Gastrocnemius medialis (tissue), 4 donors: ENCODE measurements at regions not wholly inside any gene's neighbourhood (a gene's known extent, or its start where the extent isn't known, plus 50 kb on each side); places are given as distances from the start of the nearest gene placed in this dataset.
"Not testable (repeated sequence)": the region's sequence is repeated elsewhere in the genome, so short reads cannot be mapped to it uniquely, and the experiment has no call there.

Experiments used
- ATAC-seq, 2 donors: fragments of 150-250 bp; one replicate each; pipeline ENCODE4 v1.9.1; 2016
- DNase-seq, 2 donors: peaks; one replicate each; pipeline ENCODE4 v3.0.0-alpha.2; 2019
- H3K27ac ChIP-seq, 4 donors: fragments of 200-600 bp; sonication (generic); 1 replicate in 1 of 4; 2 replicates in 3 of 4; pipeline ENCODE4 v1.5.1; 2016 to 2018; ENCODE audit warnings: mild to moderate bottlenecking in 2 of 4, moderate library complexity in 1 of 4
- H3K27me3 ChIP-seq, 3 donors: fragments of 200-600 bp; sonication (generic) in 2 of 3; 1 replicate in 1 of 3; 2 replicates in 2 of 3; pipeline versions ENCODE4 v1.5.1 to v1.6.0; 2016 to 2019; ENCODE audit warnings: mild to moderate bottlenecking in 1 of 3, moderate library complexity in 1 of 3
- H3K36me3 ChIP-seq, 2 donors: fragments of 200-600 bp; sonication (generic) in 1 of 2; one replicate each; pipeline ENCODE4 v1.5.1; 2017 to 2018
- H3K4me1 ChIP-seq, 2 donors: fragments of 200-600 bp; sonication (generic) in 1 of 2; one replicate each; pipeline ENCODE4 v1.5.1; 2016 to 2017; ENCODE audit warnings: mild to moderate bottlenecking in 2 of 2
- H3K4me3 ChIP-seq, 4 donors: fragments of 200-600 bp; sonication (generic) in 3 of 4; 1 replicate in 1 of 4; 2 replicates in 3 of 4; pipeline ENCODE4 v1.5.1; 2016 to 2019; ENCODE audit warnings: mild to moderate bottlenecking in 2 of 4
- H3K9me3 ChIP-seq, 3 donors: fragments of 200-600 bp; sonication (generic) in 2 of 3; 1 replicate in 1 of 3; 2 replicates in 2 of 3; pipeline ENCODE4 v1.5.1; 2016 to 2019
- POLR2A ChIP-seq, 2 donors: fragments of 450-650 bp; IDR thresholded peaks; one replicate each; pipeline ENCODE4 v1.6.1; 2017; ENCODE audit warnings: antibody characterized with exemption in 2 of 2, mild to moderate bottlenecking in 2 of 2, moderate library complexity in 2 of 2
- in situ Hi-C, 4 donors: fragments of 200-750 bp; cut with MboI; loops; one replicate each; pipeline versions ENCODE4 v1.15.0 to v1.8.0; 2017; ENCODE audit warnings: low sequenced_read_pairs in 4 of 4
- intact Hi-C: fragments of 100-400 bp; cut with DNase I; formaldehyde crosslinking; loops from one replicate; pipeline ENCODE4 v1.15.1; 2023; ENCODE audit warnings: low total_unique reads
- TF ChIP-seq, protein P1 (sequence below), 5 experiments: fragments of 450-650 bp in 3 of 5; fragments of 200-600 bp in 2 of 5; sonication (generic) in 2 of 5; IDR thresholded peaks in 4 of 5; conservative IDR thresholded peaks in 1 of 5; 1 replicate in 4 of 5; 2 replicates in 1 of 5; pipeline ENCODE4 v1.5.1; 2016 to 2019; ENCODE audit warnings: antibody characterized with exemption in 5 of 5, mild to moderate bottlenecking in 3 of 5, moderate library complexity in 3 of 5

DNA sequence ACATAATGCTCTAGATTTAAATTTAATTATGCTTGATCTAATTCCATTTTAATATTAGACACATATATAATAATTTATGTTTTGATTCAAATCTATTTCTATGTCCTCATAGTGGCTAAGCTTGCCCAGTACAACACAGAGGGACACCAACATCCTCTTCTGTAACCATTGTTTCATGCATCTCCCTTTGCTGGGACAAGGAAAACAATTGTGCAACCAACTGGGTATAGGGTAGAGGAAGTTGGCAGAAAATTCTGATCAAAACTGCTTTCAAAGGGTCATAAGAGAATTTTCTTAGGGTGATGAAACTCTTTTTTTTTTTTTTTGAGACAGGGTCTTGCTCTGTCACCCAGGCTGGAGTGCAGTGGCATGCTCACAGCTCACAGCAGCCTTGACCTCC lies 121.4 kb upstream of the SGO1 start:
- ATAC-seq (no peak), DNase-seq (no peak)
- in situ Hi-C loops (no loop called here), intact Hi-C loops (no loop called here)
- no peaks in the 10 kb centered on the region for H3K9me3 ChIP-seq
- no peak overlapping the region for H3K27ac ChIP-seq
- no peak overlapping the region for H3K4me3 ChIP-seq
- no peaks in the 10 kb centered on the region for H3K36me3 ChIP-seq
- no peaks in the 10 kb centered on the region for H3K27me3 ChIP-seq
- TF ChIP-seq, protein P1, sequence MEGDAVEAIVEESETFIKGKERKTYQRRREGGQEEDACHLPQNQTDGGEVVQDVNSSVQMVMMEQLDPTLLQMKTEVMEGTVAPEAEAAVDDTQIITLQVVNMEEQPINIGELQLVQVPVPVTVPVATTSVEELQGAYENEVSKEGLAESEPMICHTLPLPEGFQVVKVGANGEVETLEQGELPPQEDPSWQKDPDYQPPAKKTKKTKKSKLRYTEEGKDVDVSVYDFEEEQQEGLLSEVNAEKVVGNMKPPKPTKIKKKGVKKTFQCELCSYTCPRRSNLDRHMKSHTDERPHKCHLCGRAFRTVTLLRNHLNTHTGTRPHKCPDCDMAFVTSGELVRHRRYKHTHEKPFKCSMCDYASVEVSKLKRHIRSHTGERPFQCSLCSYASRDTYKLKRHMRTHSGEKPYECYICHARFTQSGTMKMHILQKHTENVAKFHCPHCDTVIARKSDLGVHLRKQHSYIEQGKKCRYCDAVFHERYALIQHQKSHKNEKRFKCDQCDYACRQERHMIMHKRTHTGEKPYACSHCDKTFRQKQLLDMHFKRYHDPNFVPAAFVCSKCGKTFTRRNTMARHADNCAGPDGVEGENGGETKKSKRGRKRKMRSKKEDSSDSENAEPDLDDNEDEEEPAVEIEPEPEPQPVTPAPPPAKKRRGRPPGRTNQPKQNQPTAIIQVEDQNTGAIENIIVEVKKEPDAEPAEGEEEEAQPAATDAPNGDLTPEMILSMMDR (IDR thresholded peaks at IDR 0.05 in 4 of 5, conservative IDR thresholded peaks at IDR 0.05 in 1 of 5): no peak
- TF ChIP-seq POLR2A (IDR thresholded peaks at IDR 0.05): no peak
- H3K4me1 ChIP-seq: no peaks in the 10 kb centered on the region

DNA sequence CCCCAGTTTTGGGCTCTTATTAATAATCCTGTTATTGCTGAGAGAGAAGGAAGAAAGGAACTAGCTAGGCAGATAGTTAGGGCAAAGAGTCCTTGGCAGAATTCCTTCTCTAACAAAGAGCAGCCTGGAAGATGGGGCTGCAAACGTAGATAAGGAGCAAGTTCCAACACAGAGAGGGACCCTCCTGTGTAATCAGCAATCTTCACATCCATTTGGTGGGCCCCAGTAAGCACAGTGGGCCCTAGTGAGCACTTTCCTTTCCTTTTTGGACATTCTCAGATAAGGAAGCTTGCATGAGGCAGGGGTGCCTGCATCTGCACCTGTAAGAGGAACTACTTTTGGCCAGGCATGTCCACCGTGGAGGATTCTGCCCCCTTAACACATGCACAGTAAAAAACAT lies 119.6 kb upstream of the SGO1 start:
- no peak overlapping the region for H3K4me3 ChIP-seq
- intact Hi-C loops: no loop called here
- TF ChIP-seq, protein P1 (IDR thresholded peaks at IDR 0.05 in 4 of 5, conservative IDR thresholded peaks at IDR 0.05 in 1 of 5): no peak
- TF ChIP-seq POLR2A (IDR thresholded peaks at IDR 0.05): no peak

DNA sequence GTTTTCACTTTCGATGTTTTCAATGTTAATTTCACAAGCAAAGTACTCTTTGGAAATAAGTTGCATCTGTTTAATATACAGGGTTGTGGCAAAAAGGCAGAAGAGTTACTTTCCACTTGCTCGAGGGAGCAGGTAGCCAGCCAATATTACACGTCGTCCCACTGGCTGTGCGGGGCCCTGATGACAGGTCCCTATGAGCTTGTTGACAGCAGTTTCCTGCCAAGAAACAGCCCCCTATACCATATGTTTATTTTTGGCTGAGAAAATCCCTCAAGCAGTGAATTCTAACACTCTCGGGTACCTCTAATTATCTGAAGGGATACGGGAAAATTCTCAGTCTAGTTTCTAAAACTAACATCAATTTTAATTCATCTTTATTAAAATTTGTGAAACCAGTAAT lies 116.8 kb upstream of the SGO1 start:
- intact Hi-C loops (no loop called here), in situ Hi-C loops (no loop called here)
- ATAC-seq (no peak), DNase-seq (no peak)
- Histone ChIP-seq H3K4me3 (no peak overlapping the region), H3K9me3 (no peaks in the 10 kb centered on the region), H3K27me3 (no peaks in the 10 kb centered on the region), H3K27ac (no peak overlapping the region), H3K36me3 (no peaks in the 10 kb centered on the region), H3K4me1 (no peaks in the 10 kb centered on the region)
- no peak for TF ChIP-seq POLR2A (IDR thresholded peaks at IDR 0.05)
- TF ChIP-seq, protein P1 (IDR thresholded peaks at IDR 0.05 in 4 of 5, conservative IDR thresholded peaks at IDR 0.05 in 1 of 5): no peak

More for the DNA sequence above, 119.6 kb upstream of the SGO1 start:
- H3K27me3 ChIP-seq: no peaks in the 10 kb centered on the region
- no peak overlapping the region for H3K27ac ChIP-seq
- no peaks in the 10 kb centered on the region for H3K36me3 ChIP-seq
- ATAC-seq (no peak), DNase-seq (no peak)
- in situ Hi-C loops: no loop called here
- H3K9me3 ChIP-seq: no peaks in the 10 kb centered on the region
- H3K4me1 ChIP-seq: no peaks in the 10 kb centered on the region

DNA sequence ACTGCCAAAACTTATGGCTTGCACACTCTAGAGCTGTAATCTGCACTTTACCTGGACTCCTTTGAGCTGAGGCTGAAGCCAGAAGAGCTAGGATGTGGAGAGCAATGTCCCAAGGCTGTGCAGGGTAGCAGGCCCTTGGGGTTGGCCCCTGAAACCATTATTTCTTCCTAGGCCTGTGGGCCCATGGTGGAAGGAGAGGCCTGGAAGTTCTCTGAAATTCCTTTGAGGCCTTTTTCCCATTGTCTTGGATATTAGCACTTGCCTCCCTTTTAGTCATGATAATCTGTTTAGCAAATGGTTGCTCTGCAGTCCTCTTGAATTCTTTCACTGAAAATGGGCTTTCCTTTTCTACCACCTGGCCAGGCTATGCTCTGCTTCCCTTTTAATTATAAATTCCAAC lies 102.0 kb upstream of the SGO1 start:
- Histone ChIP-seq H3K27me3 (no peaks in the 10 kb centered on the region), H3K4me1 (no peaks in the 10 kb centered on the region), H3K36me3 (no peaks in the 10 kb centered on the region), H3K4me3 (no peak overlapping the region), H3K27ac (no peak overlapping the region), H3K9me3 (no peaks in the 10 kb centered on the region)
- DNase-seq (no peak), ATAC-seq (no peak)
- intact Hi-C loops (no loop called here), in situ Hi-C loops (no loop called here)
- TF ChIP-seq, protein P1 (IDR thresholded peaks at IDR 0.05 in 4 of 5, conservative IDR thresholded peaks at IDR 0.05 in 1 of 5): no peak

DNA sequence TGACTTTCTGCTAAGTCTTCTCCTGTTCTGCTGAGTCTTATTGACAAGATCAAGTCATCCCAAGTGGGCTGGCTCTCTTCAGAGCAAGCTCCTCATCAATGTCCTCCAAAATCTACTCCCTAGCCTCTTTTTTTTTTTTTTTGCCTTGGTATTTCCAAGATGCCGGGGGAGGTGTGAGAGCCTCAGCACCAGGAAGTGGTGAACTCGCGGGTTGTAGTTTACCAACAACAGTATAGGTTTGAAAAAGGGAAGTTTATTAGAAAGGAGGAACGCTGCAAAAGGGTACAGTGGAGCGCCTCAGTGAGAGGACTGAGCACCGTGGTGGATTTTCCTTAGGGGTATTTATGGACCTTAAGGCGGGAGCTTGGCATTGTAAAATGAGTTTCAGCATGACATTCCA lies 94.3 kb upstream of the SGO1 start:
- H3K4me3 ChIP-seq: no peak overlapping the region
- DNase-seq (no peak), ATAC-seq (no peak)
- no peak overlapping the region for H3K27ac ChIP-seq
- no peak for TF ChIP-seq POLR2A (IDR thresholded peaks at IDR 0.05)
- in situ Hi-C loops (no loop called here), intact Hi-C loops (no loop called here)
- H3K9me3 ChIP-seq: no peaks in the 10 kb centered on the region
- no peaks in the 10 kb centered on the region for H3K27me3 ChIP-seq
- H3K36me3 ChIP-seq: no peaks in the 10 kb centered on the region
- H3K4me1 ChIP-seq: no peaks in the 10 kb centered on the region

DNA sequence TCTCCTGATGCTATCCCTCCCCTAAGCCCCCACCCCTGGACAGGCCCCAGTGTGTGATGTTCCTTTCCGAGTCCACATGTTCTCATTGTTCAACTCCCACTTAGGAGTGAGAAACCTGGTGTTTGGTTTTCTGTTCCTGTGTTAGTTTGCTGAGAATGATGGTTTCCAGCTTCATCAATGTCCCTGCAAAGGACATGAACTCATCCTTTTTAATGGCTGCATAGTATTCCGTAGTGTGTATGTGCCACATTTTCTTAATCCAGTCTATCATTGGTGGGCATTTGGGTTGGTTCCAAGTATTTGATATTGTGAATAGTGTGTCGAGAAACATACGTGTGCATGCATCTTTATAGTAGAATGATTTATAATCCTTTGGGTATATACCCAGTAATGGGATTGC lies 80.0 kb upstream of the SGO1 start:
- intact Hi-C loops, in situ Hi-C loops: not testable (repeated sequence)

More for the DNA sequence above, 80.0 kb upstream of the SGO1 start:
- H3K27ac ChIP-seq, H3K27me3 ChIP-seq, H3K9me3 ChIP-seq, H3K36me3 ChIP-seq, H3K4me3 ChIP-seq, ATAC-seq, DNase-seq, H3K4me1 ChIP-seq: not testable (repeated sequence)
